PC-3 (cell line): ENCODE measurements at regions not wholly inside any gene's neighbourhood (a gene's known extent, or its start where the extent isn't known, plus 50 kb on each side); places are given as distances from the start of the nearest gene placed in this dataset.

Experiments used
- ATAC-seq: fragments of 200-7000 bp; cut with Tn5 transposase; 2 replicates; pipeline ENCODE4 v1.9.1; 2020; ENCODE audit warnings: mild to moderate bottlenecking, moderate library complexity
- BruUV-seq: library from RNA; stranded (reverse); fragments of 400-500 nt; replicated peaks from 2 replicates; lab custom pipeline; 2021; lab: Mats Ljungman, UMichigan
- CTCF ChIA-PET: fragments of 300-600 bp; sonication (Branson Sonifier 250); formaldehyde crosslinking; loops from one replicate; lab custom pipeline; 2022; ENCODE audit warnings: antibody characterized with exemption; lab: Charles Lee
- POLR2A ChIA-PET: fragments of 300-600 bp; sonication (Branson Sonifier 250); formaldehyde crosslinking; loops from one replicate; lab custom pipeline; 2022; ENCODE audit warnings: antibody characterized with exemption; ENCODE audit not compliant: unreplicated experiment; lab: Charles Lee
- DNase-seq: peaks from one replicate; pipeline ENCODE4 v3.0.0-alpha.2; 2015
- H2AFZ ChIP-seq: fragments of 300-600 bp; sonication (generic); 2 replicates; pipeline ENCODE4 v1.6.0; 2016; ENCODE audit warnings: antibody characterized with exemption, low read length
- H3F3A ChIP-seq: fragments of 300-600 bp; sonication (generic); one replicate; pipeline ENCODE4 v1.6.0; 2017; ENCODE audit warnings: antibody characterized with exemption, low read length, control low read depth, mild to moderate bottlenecking; ENCODE audit not compliant: unreplicated experiment
- H3K27ac ChIP-seq: fragments of 300-600 bp; sonication (generic); 2 replicates; pipeline ENCODE4 v1.5.1; 2016; ENCODE audit warnings: mild to moderate bottlenecking, low read length
- H3K27me3 ChIP-seq: fragments of 300-600 bp; sonication (generic); 2 replicates; pipeline ENCODE4 v1.6.1; 2016; ENCODE audit warnings: low read length, mixed read lengths
- H3K36me3 ChIP-seq: fragments of 300-600 bp; sonication (generic); 2 replicates; pipeline ENCODE4 v1.6.1; 2016; ENCODE audit warnings: low read depth, mixed run types, low read length, mixed read lengths
- H3K4me1 ChIP-seq: fragments of 300-600 bp; sonication (generic); 2 replicates; pipeline ENCODE4 v1.5.1; 2016; ENCODE audit warnings: low read length; ENCODE audit not compliant: insufficient read depth
- H3K4me2 ChIP-seq: fragments of 300-600 bp; sonication (generic); 2 replicates; pipeline ENCODE4 v1.6.0; 2016; ENCODE audit warnings: low read length
- H3K4me3 ChIP-seq: fragments of 300-600 bp; sonication (generic); 2 replicates; pipeline ENCODE4 v1.5.1; 2016; ENCODE audit warnings: mild to moderate bottlenecking, low read length, mixed read lengths
- H3K79me2 ChIP-seq: fragments of 300-600 bp; sonication (generic); 2 replicates; pipeline ENCODE4 v1.6.1; 2017; ENCODE audit warnings: low read length, mixed read lengths
- H3K9ac ChIP-seq: fragments of 300-600 bp; sonication (generic); 2 replicates; pipeline ENCODE4 v1.6.0; 2016; ENCODE audit warnings: mild to moderate bottlenecking, low read length
- H3K9me2 ChIP-seq: fragments of 300-600 bp; sonication (generic); replicated peaks from 2 replicates; pipeline ENCODE4 v1.6.1; 2016; ENCODE audit warnings: mixed run types, low read length, mixed read lengths
- H3K9me3 ChIP-seq: fragments of 300-600 bp; sonication (generic); 2 replicates; pipeline ENCODE4 v1.6.1; 2016; ENCODE audit warnings: low read length, mixed read lengths
- H4K20me1 ChIP-seq: fragments of 300-600 bp; sonication (generic); 2 replicates; pipeline ENCODE4 v1.6.1; 2016; ENCODE audit warnings: low read length, mixed read lengths
- EZH2 ChIP-seq: fragments of 300-600 bp; sonication (generic); IDR thresholded peaks from one replicate; pipeline ENCODE4 v1.6.1; 2017; ENCODE audit warnings: antibody characterized with exemption, mild to moderate bottlenecking, low read length; ENCODE audit not compliant: unreplicated experiment
- EZH2phosphoT487 ChIP-seq: fragments of 300-600 bp; sonication (generic); IDR thresholded peaks from 2 replicates; pipeline ENCODE4 v1.6.1; 2018; ENCODE audit warnings: mild to moderate bottlenecking, antibody characterized with exemption, low read length, borderline replicate concordance
- intact Hi-C: fragments of 100-400 bp; cut with micrococcal nuclease; formaldehyde crosslinking; loops from 2 replicates; pipeline ENCODE4 v1.9.0; 2023
- TF ChIP-seq, protein P1 (sequence below): fragments of 300-600 bp; sonication (generic); conservative IDR thresholded peaks from 2 replicates; pipeline ENCODE4 v1.5.1; 2017; ENCODE audit warnings: antibody characterized with exemption, low read depth, mild to moderate bottlenecking, low read length

DNA sequence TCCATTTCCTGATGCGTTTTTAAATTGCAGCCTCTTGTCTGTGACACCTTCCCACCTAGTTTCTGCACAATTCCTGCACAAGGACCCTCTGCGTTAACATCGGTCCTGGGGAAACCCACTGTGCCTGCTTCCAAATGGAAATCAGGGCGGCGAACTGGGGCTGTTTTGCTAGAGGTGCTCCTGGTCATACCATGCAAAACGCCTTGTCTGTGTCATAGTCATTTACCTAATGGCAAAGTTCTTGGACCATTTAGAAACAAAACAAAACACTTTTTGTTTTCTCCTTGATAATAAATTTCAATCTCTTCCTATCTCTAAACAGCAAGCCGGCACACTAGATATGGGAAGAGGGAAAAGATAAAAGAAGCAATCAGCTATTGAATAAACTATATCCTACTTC is 206.9 kb upstream of the KLF14 start:
- Histone ChIP-seq H3F3A (no peaks in the 10 kb centered on the region), H3K4me2 (peak overlapping the region; percentile 83), H3K9me2 (no peaks in the 10 kb centered on the region), H2AFZ (0 out of 2 replicates have a peak overlapping the region, but pooled peaks have one; percentile 36), H4K20me1 (0 out of 2 replicates have a peak, but pooled peaks cover 4% of the 10 kb centered on the region), H3K36me3 (no peaks in the 10 kb centered on the region), H3K79me2 (peaks cover 90% of the 10 kb centered on the region), H3K27ac (peak overlapping the region; percentile 87), H3K4me1 (peaks cover 57% of the 10 kb centered on the region), H3K27me3 (no peaks in the 10 kb centered on the region), H3K4me3 (peak overlapping the region; percentile 80), H3K9ac (peak overlapping the region; percentile 86), H3K9me3 (no peaks in the 10 kb centered on the region)
- TSS peak; percentile 59 for BruUV-seq
- no peak for TF ChIP-seq EZH2phosphoT487
- no peak for TF ChIP-seq EZH2
- TF ChIP-seq, protein P1, sequence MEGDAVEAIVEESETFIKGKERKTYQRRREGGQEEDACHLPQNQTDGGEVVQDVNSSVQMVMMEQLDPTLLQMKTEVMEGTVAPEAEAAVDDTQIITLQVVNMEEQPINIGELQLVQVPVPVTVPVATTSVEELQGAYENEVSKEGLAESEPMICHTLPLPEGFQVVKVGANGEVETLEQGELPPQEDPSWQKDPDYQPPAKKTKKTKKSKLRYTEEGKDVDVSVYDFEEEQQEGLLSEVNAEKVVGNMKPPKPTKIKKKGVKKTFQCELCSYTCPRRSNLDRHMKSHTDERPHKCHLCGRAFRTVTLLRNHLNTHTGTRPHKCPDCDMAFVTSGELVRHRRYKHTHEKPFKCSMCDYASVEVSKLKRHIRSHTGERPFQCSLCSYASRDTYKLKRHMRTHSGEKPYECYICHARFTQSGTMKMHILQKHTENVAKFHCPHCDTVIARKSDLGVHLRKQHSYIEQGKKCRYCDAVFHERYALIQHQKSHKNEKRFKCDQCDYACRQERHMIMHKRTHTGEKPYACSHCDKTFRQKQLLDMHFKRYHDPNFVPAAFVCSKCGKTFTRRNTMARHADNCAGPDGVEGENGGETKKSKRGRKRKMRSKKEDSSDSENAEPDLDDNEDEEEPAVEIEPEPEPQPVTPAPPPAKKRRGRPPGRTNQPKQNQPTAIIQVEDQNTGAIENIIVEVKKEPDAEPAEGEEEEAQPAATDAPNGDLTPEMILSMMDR, result no peak
- peak; percentile 24 for DNase-seq
- intact Hi-C loops, result loop anchor here (1.0 kb wide), 1 partner anchor 66 kb away; no protein-coding TSS in a partner anchor
- peak; percentile 9; the same call in 1 of the 2 replicates for ATAC-seq
- ChIA-PET POLR2A (interaction anchor here (0.5 to 1.2 kb wide), 3 partner anchors 12 to 37 kb away, joined by 3 to 4 read pairs (median 3); no protein-coding TSS in a partner anchor), CTCF (interaction anchor here (1.9 kb wide), 1 partner anchor 44 kb away, joined by 12 read pairs; no protein-coding TSS in a partner anchor)

DNA sequence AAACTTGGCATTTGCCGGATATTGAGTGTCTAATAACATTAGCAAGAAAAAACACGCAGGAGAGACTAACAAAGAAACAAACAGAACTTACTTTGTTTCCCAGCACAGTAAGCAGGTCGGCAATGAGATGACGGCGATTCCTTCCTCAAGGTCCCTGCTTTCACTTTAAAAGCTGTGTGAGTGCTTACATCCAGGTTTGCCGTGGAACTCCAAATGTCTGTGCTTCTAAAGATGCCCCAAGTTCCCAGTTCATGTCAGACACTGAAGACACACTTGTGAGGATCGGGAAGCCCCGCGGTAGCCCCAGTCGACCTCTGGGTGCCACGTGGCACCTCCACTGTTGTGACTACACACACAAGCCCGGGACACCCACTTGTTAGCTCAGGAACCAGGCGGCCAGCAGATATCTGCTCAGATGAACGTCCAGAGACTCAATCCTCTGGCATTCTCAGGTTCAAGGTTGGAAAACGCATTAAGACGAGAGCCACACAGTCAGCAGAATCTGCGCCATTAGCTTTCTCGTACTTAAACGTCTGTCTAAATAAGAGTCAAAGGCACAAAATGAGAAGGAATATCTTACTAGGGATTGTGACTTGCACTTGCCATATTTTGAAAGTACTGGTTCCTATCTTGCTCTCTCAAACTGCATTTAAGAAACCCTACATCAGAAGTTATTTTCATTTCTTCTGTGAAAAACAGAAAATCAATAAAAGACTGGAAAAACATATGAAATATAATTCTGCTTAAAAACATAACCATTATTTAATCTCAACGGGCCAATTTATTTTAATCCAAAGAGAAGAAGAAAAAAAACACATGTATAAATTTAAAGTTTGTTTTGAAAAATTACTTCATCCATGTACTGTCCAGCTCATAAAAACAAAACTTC is 207.6 kb upstream of the KLF14 start:
- TF ChIP-seq EZH2phosphoT487 (no peak), EZH2 (no peak)
- TF ChIP-seq, protein P1, result no peak
- Histone ChIP-seq H3K9me2 (no peaks in the 10 kb centered on the region), H3K4me2 (peak overlapping the region; percentile 83), H4K20me1 (0 out of 2 replicates have a peak, but pooled peaks cover 4% of the 10 kb centered on the region), H3K4me3 (peak overlapping the region; percentile 80), H2AFZ (peak overlapping the region; percentile 36), H3F3A (no peaks in the 10 kb centered on the region), H3K36me3 (no peaks in the 10 kb centered on the region), H3K9me3 (no peaks in the 10 kb centered on the region), H3K79me2 (peaks cover 90% of the 10 kb centered on the region), H3K9ac (peak overlapping the region; percentile 86), H3K27ac (peak overlapping the region; percentile 87), H3K27me3 (no peaks in the 10 kb centered on the region), H3K4me1 (peaks cover 63% of the 10 kb centered on the region)
- ChIA-PET CTCF (interaction anchor here (0.6 to 1.9 kb wide), 2 partner anchors 19 to 45 kb away, joined by 3 to 12 read pairs; no protein-coding TSS in a partner anchor), POLR2A (interaction anchor here (0.6 to 1.2 kb wide), 6 partner anchors 13 to 41 kb away, joined by 3 to 10 read pairs (median 4); no protein-coding TSS in a partner anchor)
- ATAC-seq, result peak; percentile 54
- BruUV-seq, result TSS peak; percentile 50
- intact Hi-C loops, result loop anchor here (1.0 kb wide), 1 partner anchor 66 kb away; no protein-coding TSS in a partner anchor
- DNase-seq, result peak; percentile 63
